ENCODE measurements at regions not wholly inside any gene's neighbourhood (a gene's known extent, or its start where the extent isn't known, plus 50 kb on each side); places are given as distances from the start of the nearest gene placed in this dataset.

- DNase-seq (ENCODE audit: low read depth) (no peak), FAIRE-seq (no peak)
- H3K27ac Mint-ChIP-seq (ENCODE audit: unreplicated experiment), result no peak overlapping the region
- Histone ChIP-seq H3K79me2 (ENCODE audit: insufficient read depth, low read length) (no peaks in the 10 kb centered on the region), H2AFZ (ENCODE audit: low read depth, low read length) (no peak overlapping the region), H3K36me3 (ENCODE audit: insufficient read depth, low read length) (no peaks in the 10 kb centered on the region), H3K9me3 (ENCODE audit: insufficient read depth, low read depth, low read length) (no peaks in the 10 kb centered on the region), H3K4me2 (ENCODE audit: low read length) (no peak overlapping the region), H3K4me3 (ENCODE audit: insufficient read depth, low read depth, low read length) (no peak overlapping the region), H3K4me1 (ENCODE audit: insufficient read depth, low read length) (no peaks in the 10 kb centered on the region), H3K27me3 (ENCODE audit: insufficient read depth, low read length) (peaks cover 6% of the 10 kb centered on the region), H4K20me1 (ENCODE audit: insufficient read depth, low read length) (no peaks in the 10 kb centered on the region), H3K27ac (ENCODE audit: low read depth, low read length) (no peak overlapping the region), H3K9ac (ENCODE audit: low read length) (no peak overlapping the region)
- no peaks in the 10 kb centered on the region for H3K9me3 Mint-ChIP-seq (ENCODE audit: unreplicated experiment)
- H3K27me3 Mint-ChIP-seq (ENCODE audit: low read depth, unreplicated experiment), result peaks cover 7% of the 10 kb centered on the region
- no peaks in the 10 kb centered on the region for H3K36me3 Mint-ChIP-seq (ENCODE audit: low read depth, unreplicated experiment)
- H3K4me1 Mint-ChIP-seq (ENCODE audit: low read depth, unreplicated experiment), result no peaks in the 10 kb centered on the region
- TF ChIP-seq CTCF (IDR thresholded peaks at IDR 0.05; ENCODE audit: insufficient read depth, low read depth, low read length) (no peak), EZH2 (IDR thresholded peaks at IDR 0.05; ENCODE audit: insufficient read depth, low read length) (no peak)
- H3K4me3 Mint-ChIP-seq (ENCODE audit: unreplicated experiment), result no peak overlapping the region
Measured at GRCh38 chr7:42403831-42404230, 166.8 kb upstream of the GLI3 start.

- H3K36me3 ChIP-seq (ENCODE audit: insufficient read depth, low read length), result no peaks in the 10 kb centered on the region
- Mint-ChIP-seq H3K27ac (ENCODE audit: unreplicated experiment) (no peak overlapping the region), H3K4me3 (ENCODE audit: unreplicated experiment) (no peak overlapping the region), H3K36me3 (ENCODE audit: low read depth, unreplicated experiment) (no peaks in the 10 kb centered on the region), H3K27me3 (ENCODE audit: low read depth, unreplicated experiment) (peaks cover 7% of the 10 kb centered on the region), H3K9me3 (ENCODE audit: unreplicated experiment) (no peaks in the 10 kb centered on the region), H3K4me1 (ENCODE audit: low read depth, unreplicated experiment) (no peaks in the 10 kb centered on the region)
- H3K79me2 ChIP-seq (ENCODE audit: insufficient read depth, low read length), result no peaks in the 10 kb centered on the region
- no peak for TF ChIP-seq EZH2 (IDR thresholded peaks at IDR 0.05; ENCODE audit: insufficient read depth, low read length)
- TF ChIP-seq CTCF (IDR thresholded peaks at IDR 0.05; ENCODE audit: insufficient read depth, low read depth, low read length), result no peak
- no peaks in the 10 kb centered on the region for H3K9me3 ChIP-seq (ENCODE audit: insufficient read depth, low read depth, low read length)
- DNase-seq (ENCODE audit: low read depth) (no peak), FAIRE-seq (no peak)
- H3K27me3 ChIP-seq (ENCODE audit: insufficient read depth, low read length), result peaks cover 9% of the 10 kb centered on the region
- no peak overlapping the region for H3K4me3 ChIP-seq (ENCODE audit: insufficient read depth, low read depth, low read length)
- H3K9ac ChIP-seq (ENCODE audit: low read length), result no peak overlapping the region
- H2AFZ ChIP-seq (ENCODE audit: low read depth, low read length), result no peak overlapping the region
- H4K20me1 ChIP-seq (ENCODE audit: insufficient read depth, low read length), result no peaks in the 10 kb centered on the region
- no peak overlapping the region for H3K27ac ChIP-seq (ENCODE audit: low read depth, low read length)
- H3K4me2 ChIP-seq (ENCODE audit: low read length), result no peak overlapping the region
- H3K4me1 ChIP-seq (ENCODE audit: insufficient read depth, low read length), result no peaks in the 10 kb centered on the region
Measured at GRCh38 chr7:42400961-42401360, 164.0 kb upstream of the GLI3 start.

- no peak overlapping the region for H3K27ac Mint-ChIP-seq (ENCODE audit: unreplicated experiment)
- H3K9me3 Mint-ChIP-seq (ENCODE audit: unreplicated experiment), result no peaks in the 10 kb centered on the region
- Histone ChIP-seq H2AFZ (ENCODE audit: low read depth, low read length) (no peak overlapping the region), H3K9me3 (ENCODE audit: insufficient read depth, low read depth, low read length) (no peaks in the 10 kb centered on the region), H3K4me2 (ENCODE audit: low read length) (no peak overlapping the region), H4K20me1 (ENCODE audit: insufficient read depth, low read length) (no peaks in the 10 kb centered on the region), H3K9ac (ENCODE audit: low read length) (no peak overlapping the region), H3K4me3 (ENCODE audit: insufficient read depth, low read depth, low read length) (no peak overlapping the region), H3K27ac (ENCODE audit: low read depth, low read length) (no peak overlapping the region), H3K27me3 (ENCODE audit: insufficient read depth, low read length) (peaks cover 9% of the 10 kb centered on the region), H3K4me1 (ENCODE audit: insufficient read depth, low read length) (no peaks in the 10 kb centered on the region), H3K36me3 (ENCODE audit: insufficient read depth, low read length) (no peaks in the 10 kb centered on the region), H3K79me2 (ENCODE audit: insufficient read depth, low read length) (no peaks in the 10 kb centered on the region)
- no peaks in the 10 kb centered on the region for H3K4me1 Mint-ChIP-seq (ENCODE audit: low read depth, unreplicated experiment)
- H3K36me3 Mint-ChIP-seq (ENCODE audit: low read depth, unreplicated experiment), result no peaks in the 10 kb centered on the region
- TF ChIP-seq CTCF (IDR thresholded peaks at IDR 0.05; ENCODE audit: insufficient read depth, low read depth, low read length) (no peak), EZH2 (IDR thresholded peaks at IDR 0.05; ENCODE audit: insufficient read depth, low read length) (no peak)
- FAIRE-seq (no peak), DNase-seq (ENCODE audit: low read depth) (no peak)
- no peak overlapping the region for H3K4me3 Mint-ChIP-seq (ENCODE audit: unreplicated experiment)
- peaks cover 7% of the 10 kb centered on the region for H3K27me3 Mint-ChIP-seq (ENCODE audit: low read depth, unreplicated experiment)
Measured at GRCh38 chr7:42400211-42400772, 163.3 kb upstream of the GLI3 start.

Measured in astrocyte (in vitro differentiated cells and primary cell).